Astrocyte of the hippocampus (primary cell): ENCODE measurements at regions not wholly inside any gene's neighbourhood (a gene's known extent, or its start where the extent isn't known, plus 50 kb on each side); places are given as distances from the start of the nearest gene placed in this dataset.

Source experiments
- DNase-seq: peaks from one replicate; pipeline ENCODE4 v3.0.0; 2011; ENCODE audit warnings: low read depth, low spot score

- DNase-seq: no peak
These were observed 230.5 kb downstream of the PIK3C3 start for GRCh38 chr18:42185486-42185885.

DNA sequence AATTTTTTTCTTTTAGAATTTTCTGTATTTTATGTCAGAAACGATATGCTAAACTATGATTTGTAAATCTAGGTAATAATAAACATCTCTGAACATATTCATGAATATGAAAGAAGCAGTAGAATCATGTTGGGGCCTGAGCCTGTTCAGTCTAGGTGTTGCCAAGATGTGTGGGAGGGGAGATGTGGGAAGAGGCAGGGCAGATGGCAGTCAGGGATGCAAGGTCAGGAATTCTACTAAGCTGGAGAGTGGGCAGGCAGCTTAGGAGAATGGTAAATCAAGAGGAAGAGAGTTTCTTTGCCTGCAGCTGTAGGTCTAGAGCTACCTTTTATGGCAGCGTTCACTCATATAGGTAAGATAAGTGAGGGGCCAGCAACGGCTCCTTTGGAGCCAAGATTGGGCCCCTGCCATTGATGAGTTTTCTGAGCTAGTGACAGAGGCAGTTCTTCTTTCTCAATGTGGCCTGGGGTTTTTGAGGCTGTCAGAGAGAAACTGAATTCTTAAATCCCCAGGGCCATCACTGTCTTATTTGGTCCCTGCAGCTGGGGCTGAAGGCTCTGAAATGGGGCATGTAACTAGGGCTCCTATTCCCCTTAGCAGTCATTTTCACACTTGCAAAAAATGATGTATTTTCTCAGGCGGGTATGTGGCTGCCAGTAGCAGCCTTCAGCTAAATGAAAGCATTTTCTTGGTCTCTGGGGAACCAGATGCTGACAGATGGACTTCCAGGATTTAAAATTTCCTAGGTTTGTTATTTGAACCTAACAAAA, 232.8 kb downstream of the PIK3C3 start:
- no peak for DNase-seq

DNA sequence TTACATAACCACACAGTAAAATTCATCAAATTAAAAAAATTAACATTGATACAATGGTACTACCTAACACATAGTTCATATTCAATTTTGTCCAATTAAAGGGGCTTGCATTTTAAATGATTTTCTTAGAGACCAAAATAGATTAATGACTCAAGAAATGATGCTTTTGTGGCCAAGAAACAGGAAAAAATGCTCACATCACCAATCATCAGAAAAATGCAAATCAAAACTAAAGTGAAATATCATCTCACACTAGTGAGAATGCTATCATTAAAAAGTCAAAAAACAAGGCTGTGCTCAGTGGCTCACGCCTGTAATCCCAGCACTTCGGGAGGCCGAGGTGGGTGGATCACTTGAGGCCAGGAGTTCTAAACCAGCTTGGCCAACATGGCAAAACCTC, 235.6 kb downstream of the PIK3C3 start:
- no peak for DNase-seq

DNA sequence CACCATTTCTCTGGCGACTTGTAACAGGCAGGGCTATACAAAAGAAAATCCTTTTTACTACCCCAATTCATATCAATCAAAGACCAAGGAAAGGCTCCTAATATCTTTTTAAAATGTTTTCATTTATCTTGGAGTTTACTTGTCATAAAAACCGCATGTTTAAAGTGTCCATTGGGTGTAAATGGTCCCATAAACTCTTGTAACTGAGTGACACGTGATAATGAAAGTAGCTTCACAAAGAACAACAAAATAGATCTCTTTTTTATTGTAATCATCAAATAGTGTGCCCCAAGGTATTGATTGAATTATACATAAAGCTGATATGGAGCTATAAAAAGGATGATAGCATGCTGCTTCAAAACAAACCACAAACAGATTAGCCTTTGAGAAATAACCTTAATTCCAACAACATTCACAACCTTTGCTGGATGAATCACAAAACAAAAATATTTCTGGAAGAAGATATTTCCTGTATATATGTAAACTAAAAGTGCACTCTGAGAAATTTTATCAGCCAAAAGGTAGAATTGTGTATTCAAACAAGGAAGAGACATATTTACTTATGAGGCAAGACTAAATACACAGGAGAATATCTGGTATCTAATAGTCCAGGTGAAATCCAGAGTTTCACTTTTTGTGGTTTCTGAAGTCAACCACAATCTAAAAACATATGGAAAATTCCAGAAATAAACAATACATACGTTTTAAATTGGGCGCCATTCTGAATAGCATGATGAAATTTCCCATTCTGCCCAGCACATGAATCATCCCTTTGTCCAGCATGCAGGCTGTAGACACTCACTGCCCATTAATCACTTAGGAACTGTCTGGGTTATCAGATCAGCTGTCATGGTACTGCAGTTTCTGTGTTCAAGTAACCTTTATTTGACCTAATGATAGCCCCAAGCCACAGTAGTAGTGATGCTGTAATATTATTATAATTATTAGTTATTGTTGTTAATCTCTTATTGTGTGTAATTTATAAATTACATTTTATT, 237.5 kb downstream of the PIK3C3 start:
- peak; percentile 39 for DNase-seq

DNA sequence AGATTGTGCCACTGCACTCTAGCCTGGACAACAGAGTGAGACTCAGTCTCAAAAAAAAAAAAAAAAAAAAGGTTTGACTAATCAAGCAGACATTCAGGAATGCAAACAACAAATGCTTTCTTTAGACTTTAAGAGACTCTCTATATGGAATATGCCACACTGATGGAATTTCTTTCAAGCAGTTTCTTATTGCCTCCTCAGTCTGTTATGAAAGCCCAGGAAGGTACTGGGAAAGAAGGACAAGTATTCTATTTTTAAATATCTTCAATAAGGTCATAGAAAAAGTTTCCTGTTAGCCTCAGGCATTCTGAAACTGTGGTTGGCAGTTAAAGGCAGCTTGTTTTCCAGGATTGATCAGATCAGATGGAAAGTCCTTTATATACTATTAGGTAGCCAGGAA, 241.6 kb downstream of the PIK3C3 start:
- DNase-seq: peak; percentile 42

GRCh38 chr18:42201137-42201536, 246.1 kb downstream of the PIK3C3 start:
- DNase-seq: no peak

GRCh38 chr18:42211201-42211600, 256.2 kb downstream of the PIK3C3 start:
- no peak for DNase-seq

DNA sequence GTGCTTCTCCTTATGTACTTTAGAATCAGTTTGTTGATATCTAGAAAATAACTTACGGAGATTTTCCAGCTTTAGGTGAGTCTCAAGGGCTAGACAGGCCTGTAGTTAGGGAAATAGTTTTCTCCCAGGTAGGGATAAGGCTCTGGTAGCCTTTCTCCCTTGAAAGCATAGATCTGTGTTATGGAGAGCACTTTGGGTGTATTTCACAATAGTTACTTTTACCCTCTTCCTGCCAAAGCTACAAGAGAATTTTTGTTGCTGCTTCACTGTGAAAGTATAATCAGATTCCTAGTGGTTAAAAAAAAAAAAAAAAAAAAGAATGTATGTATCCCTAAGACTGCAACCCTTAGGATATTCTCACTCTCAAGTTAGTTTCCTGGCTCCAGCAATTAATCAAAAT, 267.5 kb downstream of the PIK3C3 start:
- no peak for DNase-seq

DNA sequence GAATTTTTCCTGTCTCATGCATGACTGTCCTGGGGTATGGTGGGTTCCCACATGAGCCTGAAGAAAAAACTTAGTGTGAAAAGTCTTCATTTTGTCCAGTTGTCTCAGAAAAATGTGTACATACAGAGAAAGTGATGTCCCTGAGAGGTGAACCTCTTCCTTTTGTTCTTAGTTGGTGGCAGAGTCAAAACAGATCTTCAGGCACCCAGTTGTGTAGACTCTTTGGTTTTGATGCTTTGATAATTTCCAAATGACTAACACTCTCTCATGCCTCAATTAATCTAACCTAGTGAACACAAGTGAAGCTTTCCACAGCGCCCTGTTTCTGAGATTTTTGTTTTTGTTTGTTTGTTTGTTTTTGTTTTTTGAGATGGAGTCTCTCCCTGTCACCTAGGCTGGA, 273.5 kb downstream of the PIK3C3 start:
- DNase-seq: no peak

GRCh38 chr18:42229211-42230210, 274.5 kb downstream of the PIK3C3 start:
- no peak for DNase-seq

DNA sequence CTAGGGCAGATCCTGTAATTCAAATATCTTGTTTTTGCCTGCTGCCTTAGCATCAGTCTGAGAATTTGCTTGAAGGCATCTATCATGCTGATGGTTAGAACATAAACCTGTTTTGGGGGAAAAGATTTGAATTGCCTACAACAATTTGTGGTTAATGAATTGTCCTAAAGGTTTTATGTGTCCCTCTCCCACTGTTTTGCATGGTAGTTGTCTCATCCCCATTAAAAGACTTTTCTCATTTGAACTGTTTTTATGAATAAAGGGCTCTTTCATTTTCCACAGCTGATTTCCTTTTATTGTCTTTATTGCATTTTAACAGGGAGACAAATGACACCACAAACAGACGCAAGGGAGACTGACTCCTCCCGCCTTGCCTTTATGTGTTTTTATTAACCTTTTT, 275.6 kb downstream of the PIK3C3 start:
- DNase-seq: no peak

GRCh38 chr18:42231284-42231683, 276.2 kb downstream of the PIK3C3 start:
- no peak for DNase-seq

- DNase-seq: no peak
These were observed 276.8 kb downstream of the PIK3C3 start for GRCh38 chr18:42231796-42232195.

- no peak for DNase-seq
These were observed 278.9 kb downstream of the PIK3C3 start for GRCh38 chr18:42233908-42234307.

GRCh38 chr18:42242758-42243157, 287.7 kb downstream of the PIK3C3 start:
- no peak for DNase-seq

DNA sequence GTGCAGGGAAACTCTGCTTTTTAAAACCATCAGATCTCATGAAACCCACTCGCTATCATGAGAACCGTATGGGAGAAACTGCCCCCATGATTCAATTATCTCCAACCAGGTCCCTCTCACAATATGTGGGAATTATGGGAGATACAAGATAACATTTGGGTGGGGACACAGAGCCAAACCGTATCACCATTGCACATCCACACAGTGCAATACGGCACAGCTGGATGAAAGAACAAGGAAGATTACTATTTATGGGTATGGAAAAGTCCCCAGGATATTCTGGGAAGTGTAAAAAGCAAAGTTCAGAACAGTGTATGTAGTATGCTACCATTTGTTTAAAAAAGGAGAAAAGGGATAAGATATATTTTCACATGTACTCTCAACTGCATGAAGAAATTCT, 290.1 kb downstream of the PIK3C3 start:
- no peak for DNase-seq

DNA sequence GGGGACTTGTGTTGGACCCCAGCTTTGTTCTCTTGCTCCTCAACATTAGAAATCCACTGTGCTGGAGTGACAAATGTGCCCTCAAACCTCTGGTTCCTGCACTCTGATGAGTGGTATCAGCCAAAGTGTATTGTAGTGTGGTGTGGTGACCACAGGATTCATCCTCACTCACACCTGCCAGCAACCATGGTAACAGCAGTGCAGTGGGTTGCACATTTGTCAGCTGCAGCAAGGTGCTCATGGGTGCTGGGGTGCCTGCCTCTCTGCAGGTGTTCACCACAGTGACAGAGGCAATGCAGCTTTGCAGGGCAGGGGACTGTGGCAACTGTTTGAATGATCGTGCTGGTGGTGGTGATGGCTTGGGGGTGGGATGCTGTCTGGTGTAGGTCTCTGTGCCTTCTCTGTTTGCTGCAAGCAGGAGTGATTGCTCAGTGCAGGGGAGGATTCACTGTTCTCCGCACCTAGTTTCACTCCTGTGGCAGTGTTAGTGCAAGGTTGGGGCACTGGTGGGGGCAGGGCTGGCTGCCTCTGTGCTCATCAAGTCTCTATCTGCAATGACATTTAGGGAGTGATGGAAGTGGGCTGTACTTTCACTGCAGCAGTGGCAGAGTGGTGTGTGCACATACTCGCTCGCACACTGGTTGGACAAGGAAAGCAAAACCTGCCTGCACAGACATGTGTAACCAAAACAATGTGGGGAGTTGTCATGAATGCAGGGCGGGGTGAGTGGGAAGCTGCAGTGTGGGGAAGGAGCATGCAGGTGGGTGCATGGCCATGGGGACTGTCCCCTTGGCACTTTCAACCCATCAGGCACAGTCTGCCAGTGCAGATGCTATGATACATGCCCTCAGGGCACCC, 301.1 kb downstream of the PIK3C3 start:
- no peak for DNase-seq

GRCh38 chr18:42258301-42258965, 303.4 kb downstream of the PIK3C3 start:
- no peak for DNase-seq

DNA sequence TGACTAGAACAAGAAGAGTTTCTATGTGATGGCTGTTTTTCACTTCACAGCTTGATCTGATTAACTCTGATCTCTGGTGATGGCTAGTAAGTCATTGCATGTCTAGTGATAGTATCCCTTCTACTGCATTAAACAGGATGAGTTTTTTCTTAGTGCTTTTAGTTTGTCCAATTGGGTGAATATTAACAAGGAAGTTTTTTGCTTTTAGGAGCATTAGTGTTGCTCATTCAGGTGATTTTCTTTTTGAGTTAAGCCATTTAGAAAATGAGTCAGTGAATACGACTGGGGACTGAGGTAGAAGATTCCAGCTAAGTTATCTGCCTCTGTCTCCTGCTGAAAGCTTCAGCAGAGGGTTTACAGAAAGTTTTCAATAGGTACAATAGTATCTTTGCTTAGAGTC, 306.7 kb downstream of the PIK3C3 start:
- no peak for DNase-seq

DNA sequence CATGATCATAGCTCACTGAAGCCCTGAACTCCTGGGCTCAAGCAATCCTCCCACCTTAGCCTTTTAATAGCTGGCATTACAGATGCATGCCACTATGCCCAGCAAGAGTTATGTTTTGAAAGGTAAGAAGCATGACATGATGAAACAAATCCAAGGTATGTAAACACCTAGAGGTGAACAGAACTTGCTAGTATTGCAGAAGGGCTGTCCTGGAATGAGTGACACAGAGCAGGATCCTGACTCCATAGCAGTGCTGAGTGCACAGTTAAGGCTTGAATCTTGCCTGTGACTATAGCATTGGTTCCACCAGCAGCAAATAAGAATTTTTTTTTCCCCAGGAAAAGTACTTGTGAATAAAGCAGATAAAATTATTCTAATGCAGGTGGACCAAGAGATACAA, 309.5 kb downstream of the PIK3C3 start:
- DNase-seq: no peak
